HG03378 (cell line): ENCODE measurements at regions not wholly inside any gene's neighbourhood (a gene's known extent, or its start where the extent isn't known, plus 50 kb on each side); places are given as distances from the start of the nearest gene placed in this dataset.
"Not testable (repeated sequence)": the region's sequence is repeated elsewhere in the genome, so short reads cannot be mapped to it uniquely, and the experiment has no call there.

ENCODE experiments used
- ATAC-seq: cut with Tn5 transposase; IDR thresholded peaks from one replicate; pipeline ENCODE4 v1.9.1; 2021; ENCODE audit warnings: mild to moderate bottlenecking, moderate library complexity; ENCODE audit not compliant: unreplicated experiment

GRCh38 chr2:66186537-66186936 lies 248.4 kb upstream of the MEIS1 start:
- ATAC-seq: no peak

GRCh38 chr2:66185497-66186054 lies 249.3 kb upstream of the MEIS1 start:
- no peak for ATAC-seq

GRCh38 chr2:66177128-66177796 lies 257.7 kb upstream of the MEIS1 start:
- not testable (repeated sequence) for ATAC-seq

- no peak for ATAC-seq
These were observed 260.4 kb upstream of the MEIS1 start for GRCh38 chr2:66174491-66174890.

GRCh38 chr2:66173645-66174044 lies 261.3 kb upstream of the MEIS1 start:
- no peak for ATAC-seq

- no peak for ATAC-seq
These were observed 263.4 kb upstream of the MEIS1 start for GRCh38 chr2:66171530-66171929.

- no peak for ATAC-seq
These were observed 264.1 kb upstream of the MEIS1 start for GRCh38 chr2:66170744-66171330.

GRCh38 chr2:66169076-66169475 lies 265.8 kb upstream of the MEIS1 start:
- no peak for ATAC-seq

- ATAC-seq: no peak
These were observed 270.5 kb upstream of the MEIS1 start for GRCh38 chr2:66164470-66164869.

GRCh38 chr2:66156171-66156570 lies 278.8 kb upstream of the MEIS1 start:
- ATAC-seq: no peak

GRCh38 chr2:66153941-66154340 lies 281.0 kb upstream of the MEIS1 start:
- no peak for ATAC-seq

GRCh38 chr2:66145490-66145889 lies 289.4 kb upstream of the MEIS1 start:
- ATAC-seq: no peak

GRCh38 chr2:66144324-66144723 lies 290.6 kb upstream of the MEIS1 start:
- ATAC-seq: not testable (repeated sequence)

GRCh38 chr2:66137606-66138130 lies 297.3 kb upstream of the MEIS1 start:
- ATAC-seq: no peak

- ATAC-seq: no peak
These were observed 300.7 kb upstream of the MEIS1 start for GRCh38 chr2:66134138-66134701.

GRCh38 chr2:66127656-66128055 lies 307.3 kb upstream of the MEIS1 start:
- ATAC-seq: no peak

- no peak for ATAC-seq
These were observed 307.9 kb upstream of the MEIS1 start for GRCh38 chr2:66127061-66127460.

- ATAC-seq: no peak
These were observed 309.0 kb upstream of the MEIS1 start for GRCh38 chr2:66125951-66126350.

GRCh38 chr2:66122516-66122915 lies 312.4 kb upstream of the MEIS1 start:
- no peak for ATAC-seq

- ATAC-seq: no peak
These were observed 313.0 kb upstream of the MEIS1 start for GRCh38 chr2:66121946-66122345.

- ATAC-seq: no peak
These were observed 320.8 kb upstream of the MEIS1 start for GRCh38 chr2:66113988-66114625.
